Transverse colon (tissue), 4 donors: ENCODE measurements at regions not wholly inside any gene's neighbourhood (a gene's known extent, or its start where the extent isn't known, plus 50 kb on each side); places are given as distances from the start of the nearest gene placed in this dataset.

Experiments
- CTCF ChIP-seq, 5 experiments: fragments of 200-600 bp in 3 of 5; fragments of 450-650 bp in 2 of 5; sonication (generic) in 3 of 5; IDR thresholded peaks; 1 replicate in 2 of 5; 2 replicates in 3 of 5; pipeline ENCODE4 v1.5.1; 2016 to 2017; ENCODE audit warnings: antibody characterized with exemption in 5 of 5, inconsistent platforms in 3 of 5, mild to moderate bottlenecking in 2 of 5, moderate library complexity in 1 of 5
- POLR2AphosphoS5 ChIP-seq, 3 donors: sonication (generic); formaldehyde crosslinking; IDR thresholded peaks; one replicate each; pipeline ENCODE4 v1.6.1; 2016; ENCODE audit warnings: antibody characterized with exemption in 3 of 3

GRCh38 chr2:6027066-6027465 is 334.9 kb downstream of the SOX11 start:
- TF ChIP-seq CTCF (IDR thresholded peaks at IDR 0.05) (no peak), POLR2AphosphoS5 (IDR thresholded peaks at IDR 0.05) (no peak)
